ENCODE measurements at regions not wholly inside any gene's neighbourhood (a gene's known extent, or its start where the extent isn't known, plus 50 kb on each side); places are given as distances from the start of the nearest gene placed in this dataset.
"Not testable (repeated sequence)": the region's sequence is repeated elsewhere in the genome, so short reads cannot be mapped to it uniquely, and the experiment has no call there.

- POLR2A ChIA-PET, H3K4me1 Mint-ChIP-seq, ATAC-seq, DNase-seq, H3K9me3 Mint-ChIP-seq, H3K36me3 Mint-ChIP-seq, H3K27ac Mint-ChIP-seq, H3K4me3 Mint-ChIP-seq, H3K27me3 Mint-ChIP-seq: not testable (repeated sequence)
These were observed 55.4 kb downstream of the PNMA6F start for GRCh38 chrX:153266140-153266539.

- H3K4me1 Mint-ChIP-seq, DNase-seq, H3K27ac Mint-ChIP-seq, POLR2A ChIA-PET, H3K27me3 Mint-ChIP-seq, H3K9me3 Mint-ChIP-seq, H3K36me3 Mint-ChIP-seq, ATAC-seq, H3K4me3 Mint-ChIP-seq: not testable (repeated sequence)
These were observed 61.1 kb downstream of the PNMA6F start for GRCh38 chrX:153260468-153260867.

- POLR2A ChIA-PET, DNase-seq, H3K27me3 Mint-ChIP-seq, H3K4me1 Mint-ChIP-seq, H3K9me3 Mint-ChIP-seq, H3K27ac Mint-ChIP-seq, H3K36me3 Mint-ChIP-seq, ATAC-seq, H3K4me3 Mint-ChIP-seq: not testable (repeated sequence)
These were observed 68.3 kb downstream of the PNMA6F start for GRCh38 chrX:153253239-153253638.

GRCh38 chrX:153252378-153253129, 69.0 kb downstream of the PNMA6F start:
- H3K27me3 Mint-ChIP-seq, DNase-seq, H3K4me1 Mint-ChIP-seq, H3K27ac Mint-ChIP-seq, H3K36me3 Mint-ChIP-seq, ATAC-seq, H3K4me3 Mint-ChIP-seq, H3K9me3 Mint-ChIP-seq, POLR2A ChIA-PET: not testable (repeated sequence)

GRCh38 chrX:153251952-153252351, 69.6 kb downstream of the PNMA6F start:
- H3K9me3 Mint-ChIP-seq, H3K27me3 Mint-ChIP-seq, POLR2A ChIA-PET, H3K36me3 Mint-ChIP-seq, ATAC-seq, H3K4me3 Mint-ChIP-seq, H3K4me1 Mint-ChIP-seq, DNase-seq, H3K27ac Mint-ChIP-seq: not testable (repeated sequence)

- ATAC-seq, H3K4me3 Mint-ChIP-seq, DNase-seq, H3K27ac Mint-ChIP-seq, H3K36me3 Mint-ChIP-seq, POLR2A ChIA-PET, H3K4me1 Mint-ChIP-seq, H3K9me3 Mint-ChIP-seq, H3K27me3 Mint-ChIP-seq: not testable (repeated sequence)
These were observed 70.8 kb downstream of the PNMA6F start for GRCh38 chrX:153250762-153251161.

GRCh38 chrX:153245288-153245731, 66.2 kb downstream of the MAGEA1 start:
- POLR2A ChIA-PET: no interaction called here
- H3K27me3 Mint-ChIP-seq: peaks cover 0 to 8% (median 2%) of the 10 kb centered on the region in 5 donors
- DNase-seq: peak in 2 of 10 donors; percentile 2 to 4
- ATAC-seq: no peak
- H3K27ac Mint-ChIP-seq: peak overlapping the region in 1 of 10 donors; percentile 9
- H3K36me3 Mint-ChIP-seq: no peaks in the 10 kb centered on the region
- H3K4me1 Mint-ChIP-seq: peaks cover 0 to 2% (median 0%) of the 10 kb centered on the region in 4 donors
- no peak overlapping the region for H3K4me3 Mint-ChIP-seq
- no peaks in the 10 kb centered on the region for H3K9me3 Mint-ChIP-seq

- POLR2A ChIA-PET: no interaction called here
- Mint-ChIP-seq H3K9me3 (no peaks in the 10 kb centered on the region), H3K36me3 (no peaks in the 10 kb centered on the region), H3K27ac (peak overlapping the region in 1 of 10 donors; percentile 9), H3K4me1 (peaks cover 0 to 4% (median 0%) of the 10 kb centered on the region in 4 donors), H3K4me3 (no peak overlapping the region), H3K27me3 (peaks cover 0 to 10% (median 5%) of the 10 kb centered on the region in 5 donors)
- DNase-seq: no peak
- ATAC-seq: no peak
These were observed 65.7 kb downstream of the MAGEA1 start for GRCh38 chrX:153244767-153245166.

GRCh38 chrX:153238361-153238760, 59.3 kb downstream of the MAGEA1 start:
- Mint-ChIP-seq H3K4me1 (peaks cover 0 to 7% (median 2%) of the 10 kb centered on the region in 4 donors), H3K27me3 (peaks cover 3 to 14% (median 10%) of the 10 kb centered on the region in 5 donors), H3K4me3 (no peak overlapping the region), H3K27ac (peak overlapping the region in 1 of 10 donors; percentile 27), H3K9me3 (no peaks in the 10 kb centered on the region), H3K36me3 (no peaks in the 10 kb centered on the region)
- no peak for ATAC-seq
- DNase-seq: no peak
- POLR2A ChIA-PET: no interaction called here
